Skeletal muscle cell (primary cell): ENCODE measurements at regions not wholly inside any gene's neighbourhood (a gene's known extent, or its start where the extent isn't known, plus 50 kb on each side); places are given as distances from the start of the nearest gene placed in this dataset.

Experiments used
- DNase-seq: peaks from one replicate; pipeline ENCODE4 v3.0.0-alpha.2; 2010; ENCODE audit warnings: low read depth
- H3K4me3 ChIP-seq: 2 replicates; pipeline ENCODE4 v1.5.1; 2011; ENCODE audit warnings: low read depth, mild to moderate bottlenecking, control low read depth, low read length, moderate library complexity

DNA sequence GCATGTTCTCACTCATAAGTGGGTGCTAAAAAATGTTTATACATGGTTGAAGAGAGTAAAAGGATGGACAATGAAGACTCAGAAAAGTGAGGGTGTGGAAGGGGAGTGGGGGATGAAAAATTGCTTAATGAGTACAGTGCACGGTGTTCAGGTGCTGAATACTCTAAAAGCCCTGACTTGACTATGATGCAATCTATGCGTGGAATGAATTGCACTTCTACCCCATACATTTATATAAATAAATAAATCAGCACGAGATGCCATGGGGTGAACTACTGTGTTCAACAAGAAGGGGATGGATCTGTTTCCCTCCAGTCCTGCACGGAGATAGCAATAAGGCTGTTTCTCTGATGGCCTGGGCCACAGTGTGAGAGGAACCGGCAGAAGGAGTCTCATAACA lies 254.3 kb upstream of the LYZL1 start:
- H3K4me3 ChIP-seq: no peak overlapping the region
- DNase-seq: no peak

DNA sequence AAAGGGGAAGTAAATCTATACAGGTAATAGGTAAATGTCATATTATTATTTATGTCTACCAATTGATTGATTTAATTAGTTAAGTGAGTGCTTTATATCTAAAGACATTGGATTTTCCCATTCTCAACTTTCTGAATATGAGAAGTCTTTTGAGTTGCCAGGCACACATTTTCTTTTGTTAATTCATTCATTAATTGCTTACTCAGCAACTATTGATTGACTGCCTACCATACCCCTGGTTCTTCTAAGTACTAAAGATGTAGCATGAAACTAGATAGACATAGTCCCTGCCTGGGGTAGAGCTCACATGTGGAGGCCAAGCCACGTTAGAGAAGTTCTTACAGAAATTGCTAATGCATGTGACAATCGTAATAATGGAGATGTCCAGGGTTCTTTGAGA lies 253.1 kb upstream of the LYZL1 start:
- DNase-seq: no peak
- no peak overlapping the region for H3K4me3 ChIP-seq

DNA sequence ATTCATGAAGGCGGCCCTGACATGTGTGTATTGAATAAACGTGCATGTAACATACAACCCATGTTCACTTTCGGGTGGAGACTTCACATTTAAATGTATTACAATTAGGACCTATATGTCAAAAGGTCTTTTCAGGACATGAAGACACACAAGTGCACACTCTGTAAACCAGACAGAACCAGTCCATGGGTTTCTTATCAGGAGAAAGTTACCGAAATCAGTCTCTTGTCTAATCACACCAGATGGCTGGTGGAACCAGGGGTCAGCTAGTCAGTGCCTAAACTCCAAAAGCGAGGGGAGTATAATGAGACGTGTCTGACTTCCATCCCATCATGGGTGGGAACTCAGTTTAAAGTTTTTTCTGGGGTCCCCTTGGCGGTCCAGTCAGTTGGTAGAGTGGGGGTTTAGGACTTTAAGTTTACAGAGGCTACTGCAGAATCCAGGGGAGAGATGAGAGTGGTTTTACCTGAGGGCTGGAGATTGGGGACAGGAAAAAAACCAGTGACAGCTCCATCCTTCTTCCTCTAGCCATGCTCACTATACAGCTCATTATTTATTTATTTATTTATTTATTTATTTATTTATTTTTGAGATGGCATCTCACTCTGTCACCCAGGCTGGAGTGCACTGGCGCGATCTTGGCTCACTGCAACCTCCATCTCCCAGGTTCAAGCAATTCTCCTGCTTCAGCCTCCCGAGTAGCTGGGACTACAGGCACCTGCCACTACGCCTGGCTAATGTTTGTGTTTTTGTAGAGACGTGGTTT lies 251.3 kb upstream of the LYZL1 start:
- no peak overlapping the region for H3K4me3 ChIP-seq

DNA sequence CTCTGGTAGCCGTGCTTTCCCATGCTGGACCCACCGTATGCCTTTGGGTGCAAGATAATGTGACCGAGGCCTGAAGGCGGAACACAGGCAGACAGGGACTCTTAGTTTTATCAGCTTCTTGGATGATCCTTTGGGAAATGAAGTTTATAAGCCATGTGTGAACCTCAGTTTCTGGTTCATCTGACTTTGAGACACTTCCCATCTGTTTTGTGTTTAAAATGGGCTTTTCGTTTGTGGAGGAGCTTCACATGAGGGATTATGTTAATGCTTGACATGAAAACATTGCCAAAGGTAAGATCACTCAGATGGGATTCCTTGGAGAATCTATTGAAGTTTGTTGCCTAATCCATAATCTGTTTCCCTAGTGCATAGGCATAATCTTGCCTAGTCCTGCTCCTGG lies 249.8 kb upstream of the LYZL1 start:
- no peak for DNase-seq
- no peak overlapping the region for H3K4me3 ChIP-seq

More for the DNA sequence above, 251.3 kb upstream of the LYZL1 start:
- no peak for DNase-seq

DNA sequence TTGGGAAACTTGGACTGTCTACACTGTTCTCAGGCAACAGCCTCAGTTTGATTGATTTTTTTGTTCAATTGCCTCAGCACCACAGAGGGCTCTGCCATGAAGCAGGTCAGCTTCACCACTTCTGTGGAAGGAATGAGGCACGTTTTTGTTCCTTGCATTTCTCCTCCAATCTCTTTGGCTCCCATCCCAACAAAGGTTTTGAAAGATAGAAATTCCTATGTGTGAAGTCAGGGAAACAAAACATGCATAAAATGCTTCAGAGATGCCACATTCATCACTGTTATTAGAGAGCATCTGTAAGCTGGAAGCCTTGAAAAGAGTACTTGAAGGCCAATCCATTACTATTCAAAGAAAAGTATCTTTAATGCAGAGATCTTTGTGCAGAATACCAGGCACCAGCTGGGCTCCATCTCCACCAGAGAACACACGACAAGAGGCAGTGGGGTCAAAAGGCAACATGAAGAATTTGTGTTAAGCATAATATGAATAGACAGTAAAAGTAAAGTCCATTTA lies 249.1 kb upstream of the LYZL1 start:
- DNase-seq: peak; percentile 42
- H3K4me3 ChIP-seq: no peak overlapping the region

DNA sequence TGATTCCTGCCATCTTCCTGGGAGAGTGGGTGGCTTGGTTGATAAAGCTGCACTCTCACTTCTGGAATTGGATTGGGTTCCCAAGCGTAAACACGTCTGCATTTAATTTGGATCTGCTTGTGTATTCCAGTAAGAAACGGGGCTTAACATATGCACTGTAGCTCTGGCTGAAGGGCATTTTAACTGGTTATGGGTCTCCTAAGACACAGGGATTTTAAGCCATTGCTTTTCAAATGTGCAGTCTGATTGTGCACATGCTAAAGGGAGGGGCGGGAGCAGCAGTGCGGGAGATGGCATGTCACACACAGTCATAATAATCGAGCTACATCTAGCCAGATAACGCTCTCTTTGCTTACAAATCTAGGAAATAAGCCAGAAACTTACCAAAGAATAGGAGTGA lies 247.3 kb upstream of the LYZL1 start:
- no peak for DNase-seq
- H3K4me3 ChIP-seq: no peak overlapping the region

DNA sequence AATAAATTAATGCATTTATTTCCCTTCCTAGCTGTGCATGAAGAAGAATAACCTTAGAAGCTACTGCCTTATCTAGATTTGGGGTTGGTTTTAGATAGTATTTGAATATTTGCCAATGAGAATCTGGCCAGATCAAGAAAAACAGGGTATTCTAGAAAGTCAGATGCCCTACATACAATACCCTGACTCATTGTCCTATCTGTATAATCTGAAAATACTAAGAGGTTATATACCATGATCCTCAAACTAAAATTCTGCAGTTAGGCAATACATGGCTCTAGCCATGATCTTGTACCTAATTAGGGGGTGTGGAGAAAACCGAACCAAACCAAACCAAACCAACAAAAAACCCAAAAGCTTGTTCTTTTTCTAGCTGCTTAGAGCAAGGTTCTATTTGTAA lies 240.4 kb upstream of the LYZL1 start:
- no peak for DNase-seq

DNA sequence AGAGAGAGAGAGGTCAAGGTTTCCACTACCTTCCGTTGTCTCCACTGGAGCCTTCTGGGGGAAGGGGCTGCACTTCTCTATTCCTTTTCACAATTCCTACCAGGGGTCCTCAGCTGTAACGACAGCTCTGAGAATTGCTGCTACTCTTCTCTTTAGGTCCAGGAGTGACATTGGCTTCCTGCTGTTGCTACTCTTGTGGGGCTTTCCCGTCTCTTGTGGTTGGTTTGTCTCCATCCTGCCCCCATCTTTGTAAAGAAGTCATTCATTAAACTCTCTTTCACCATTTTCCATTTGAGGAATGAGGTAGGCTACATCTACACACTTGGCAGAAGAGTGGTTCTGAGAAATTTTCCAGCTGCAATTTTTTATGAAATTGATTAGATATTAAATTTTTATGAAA lies 238.8 kb upstream of the LYZL1 start:
- no peak for DNase-seq
- no peak overlapping the region for H3K4me3 ChIP-seq

More for the DNA sequence above, 240.4 kb upstream of the LYZL1 start:
- H3K4me3 ChIP-seq: no peak overlapping the region

DNA sequence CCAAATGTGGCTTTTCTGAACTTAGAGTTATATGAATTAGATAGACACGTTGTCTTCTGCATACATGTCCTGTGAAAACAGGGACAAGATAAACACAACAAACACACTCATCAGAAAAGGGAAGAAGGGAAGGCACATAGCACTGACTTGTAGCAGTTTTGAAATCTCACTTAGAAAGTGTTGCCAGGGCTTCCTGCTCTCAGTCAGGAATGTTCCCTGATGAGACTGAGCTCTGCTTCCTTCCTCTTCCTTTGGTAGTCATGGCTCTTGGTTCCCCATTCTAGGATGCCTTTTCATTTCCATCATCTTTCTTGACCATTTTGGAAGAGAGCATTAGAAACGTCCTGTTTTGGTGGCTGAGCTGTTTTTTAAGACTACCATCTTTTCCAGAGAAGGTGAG lies 233.8 kb upstream of the LYZL1 start:
- no peak for DNase-seq
- H3K4me3 ChIP-seq: no peak overlapping the region

DNA sequence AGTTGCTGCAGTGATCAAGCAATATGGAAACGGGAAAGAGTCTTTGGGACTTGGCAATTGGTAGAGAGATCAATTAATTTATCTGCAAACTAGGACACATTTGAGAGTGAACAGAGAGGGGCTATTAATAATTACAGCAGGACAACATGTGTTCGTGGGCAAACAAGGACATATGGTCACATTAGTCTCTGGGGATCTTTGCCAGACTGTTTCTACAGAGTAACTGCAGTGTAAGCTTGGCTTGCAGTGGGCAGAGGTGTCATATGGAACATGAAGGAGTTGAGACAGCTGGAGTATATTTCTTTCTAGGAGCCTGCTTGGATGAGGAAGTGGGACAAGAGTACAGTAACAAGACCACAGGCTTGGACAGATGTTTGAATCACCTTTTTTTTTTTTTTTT lies 232.1 kb upstream of the LYZL1 start:
- DNase-seq: no peak
- H3K4me3 ChIP-seq: no peak overlapping the region

DNA sequence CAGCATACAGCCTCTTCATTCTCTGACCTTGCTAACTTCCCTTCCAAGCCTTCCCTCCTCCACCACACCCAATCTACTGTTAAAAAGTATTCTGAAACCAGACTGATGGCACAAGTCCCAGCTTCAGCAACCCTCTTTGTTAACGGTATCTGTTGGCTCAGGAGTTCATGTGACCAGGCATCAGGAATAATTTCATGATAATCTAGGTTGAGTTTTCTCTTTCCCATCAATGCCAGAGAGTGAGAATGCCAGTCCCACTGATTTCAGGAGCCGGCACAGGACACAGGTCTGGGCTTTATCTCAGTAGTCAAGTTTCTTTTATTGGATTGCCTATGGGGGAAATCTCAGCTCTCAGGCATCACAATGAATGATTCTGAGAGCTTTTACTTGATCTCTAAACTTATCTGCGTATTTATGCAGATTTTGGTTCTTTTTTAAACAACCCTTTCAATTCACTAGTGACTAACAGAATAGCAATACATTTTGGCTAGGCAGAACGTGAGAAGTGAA lies 231.0 kb upstream of the LYZL1 start:
- no peak overlapping the region for H3K4me3 ChIP-seq
- no peak for DNase-seq

DNA sequence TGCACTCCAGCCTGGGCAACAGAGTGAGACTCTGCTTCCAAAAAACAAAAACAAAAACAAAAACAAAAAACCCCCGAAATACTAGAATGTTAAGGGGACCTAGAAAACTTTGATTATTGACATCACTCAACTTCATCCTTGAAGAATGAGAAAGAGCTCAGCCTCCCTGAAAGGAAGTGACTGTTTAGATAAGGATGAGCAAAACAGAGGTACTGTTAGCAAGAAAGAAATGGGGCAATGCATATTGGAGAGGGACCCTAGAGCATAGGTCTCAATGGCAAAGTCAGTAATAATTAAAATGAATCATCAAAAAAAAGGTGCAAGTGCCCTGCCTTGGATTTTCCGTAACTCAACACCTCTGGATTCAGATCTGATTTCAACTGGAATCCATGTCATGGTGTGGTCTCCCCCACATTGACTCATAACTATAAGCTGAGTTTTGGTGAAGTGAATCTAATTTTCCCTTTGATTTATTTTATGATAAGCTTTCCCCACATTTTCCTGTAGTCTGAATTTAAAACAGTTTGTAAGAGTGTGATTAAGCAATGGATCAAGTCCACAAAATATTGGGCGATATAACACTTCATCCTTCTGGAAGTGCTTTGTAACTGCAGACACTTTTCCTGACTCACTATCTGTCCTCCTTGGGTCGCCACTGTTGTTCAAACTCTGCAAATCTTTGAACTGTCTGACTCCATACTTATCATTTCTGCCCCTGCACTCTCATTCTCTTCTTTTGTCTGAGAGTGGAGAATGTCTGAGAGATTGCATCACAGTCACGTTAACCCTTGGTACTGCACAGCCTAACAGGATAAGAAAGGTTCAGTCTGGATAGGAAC lies 224.8 kb upstream of the LYZL1 start:
- DNase-seq: no peak
- H3K4me3 ChIP-seq: no peak overlapping the region

DNA sequence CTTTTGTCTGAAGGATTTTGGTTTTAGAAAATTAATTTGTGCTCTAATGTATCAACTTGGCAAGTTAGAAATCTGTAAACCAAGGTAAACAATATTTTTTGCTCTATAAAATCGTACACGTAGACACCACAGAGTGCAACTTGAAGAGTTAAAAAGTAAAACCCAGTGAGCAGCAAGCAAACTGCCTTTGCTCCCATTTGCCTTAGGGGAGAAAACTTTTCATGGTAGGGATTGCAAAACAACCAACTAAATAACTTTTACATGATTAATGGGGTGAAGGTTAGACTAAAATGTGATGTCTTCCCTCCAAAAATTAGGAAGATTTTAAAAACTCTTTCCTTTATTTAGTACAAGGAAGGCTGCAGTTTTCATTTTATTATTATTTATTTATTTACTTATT lies 224.2 kb upstream of the LYZL1 start:
- DNase-seq: no peak
- no peak overlapping the region for H3K4me3 ChIP-seq

DNA sequence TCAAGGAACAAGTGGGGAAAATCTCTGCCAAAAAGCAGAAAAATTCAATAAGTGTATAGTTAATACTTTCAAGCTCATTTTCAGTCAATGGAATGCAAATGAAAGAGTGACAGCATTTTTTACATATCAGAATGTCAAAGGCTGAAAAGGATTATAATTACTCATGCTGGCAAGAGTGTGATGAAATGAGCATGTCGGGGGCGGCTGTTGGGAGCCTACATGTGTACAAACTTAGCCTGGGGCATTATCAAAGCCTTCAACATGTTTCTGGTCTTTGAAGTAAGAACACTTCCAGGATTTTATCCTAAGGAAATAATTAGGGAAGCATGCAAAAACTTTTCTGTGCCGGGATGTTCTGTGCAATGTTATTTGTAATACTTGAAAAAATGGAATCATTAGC lies 221.7 kb upstream of the LYZL1 start:
- no peak overlapping the region for H3K4me3 ChIP-seq
- no peak for DNase-seq

DNA sequence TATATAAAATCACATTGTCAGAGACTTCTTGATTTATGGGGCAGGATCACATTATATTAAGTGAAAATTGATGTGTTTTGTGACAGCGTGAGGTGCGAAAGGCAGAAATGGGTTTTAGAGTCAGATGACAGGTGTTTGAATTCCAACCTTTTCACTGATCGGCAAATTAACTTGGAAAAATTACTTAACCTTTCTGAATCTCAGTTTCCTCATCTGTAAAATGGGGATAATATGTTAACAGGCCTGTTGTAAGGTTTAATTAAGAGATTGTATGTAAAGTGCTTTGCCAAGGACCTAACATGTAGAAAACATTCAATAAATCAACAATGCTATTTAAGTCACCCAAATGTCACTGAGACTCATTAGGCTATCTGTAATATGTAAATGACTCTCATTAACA lies 221.2 kb upstream of the LYZL1 start:
- DNase-seq: no peak
- no peak overlapping the region for H3K4me3 ChIP-seq

DNA sequence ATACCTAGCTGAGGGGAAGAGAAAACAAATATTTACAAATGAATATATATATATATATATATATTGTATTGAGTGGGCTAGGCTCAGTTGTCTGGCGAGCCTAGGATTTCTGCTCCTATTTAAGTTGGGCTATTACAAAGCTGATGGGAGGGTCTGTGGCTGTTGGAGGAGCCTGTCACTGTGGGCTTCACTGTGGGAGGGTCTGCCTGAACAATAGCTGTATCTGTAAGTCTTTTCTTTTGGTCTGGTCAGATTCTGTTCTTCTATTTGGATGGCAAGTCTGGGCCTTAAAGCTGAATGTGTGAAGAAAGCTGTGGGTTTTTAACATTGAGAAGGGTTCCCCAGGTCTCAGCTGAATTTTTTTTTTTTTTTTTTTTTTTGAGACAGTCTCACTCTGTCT lies 220.6 kb upstream of the LYZL1 start:
- DNase-seq: no peak
- H3K4me3 ChIP-seq: no peak overlapping the region

DNA sequence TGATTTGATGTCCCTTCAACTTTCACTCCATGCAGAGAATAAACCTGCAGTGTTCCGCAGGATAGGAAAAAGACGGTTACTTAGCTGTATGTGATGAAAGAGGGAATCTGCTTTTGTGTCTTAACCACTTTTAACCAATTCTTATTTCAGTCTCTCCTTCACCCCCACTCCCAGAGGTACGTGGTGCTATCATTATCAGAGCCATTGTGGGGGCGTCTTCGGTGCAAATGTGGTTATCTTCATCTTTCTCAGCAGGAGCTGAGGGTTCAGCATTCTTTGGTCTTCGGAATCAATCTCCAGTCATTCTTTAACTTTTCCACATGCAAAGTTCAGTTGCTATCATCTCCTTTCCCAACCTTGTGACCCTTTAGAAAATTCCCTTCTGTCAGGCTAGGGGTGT lies 219.9 kb upstream of the LYZL1 start:
- no peak overlapping the region for H3K4me3 ChIP-seq
- no peak for DNase-seq

DNA sequence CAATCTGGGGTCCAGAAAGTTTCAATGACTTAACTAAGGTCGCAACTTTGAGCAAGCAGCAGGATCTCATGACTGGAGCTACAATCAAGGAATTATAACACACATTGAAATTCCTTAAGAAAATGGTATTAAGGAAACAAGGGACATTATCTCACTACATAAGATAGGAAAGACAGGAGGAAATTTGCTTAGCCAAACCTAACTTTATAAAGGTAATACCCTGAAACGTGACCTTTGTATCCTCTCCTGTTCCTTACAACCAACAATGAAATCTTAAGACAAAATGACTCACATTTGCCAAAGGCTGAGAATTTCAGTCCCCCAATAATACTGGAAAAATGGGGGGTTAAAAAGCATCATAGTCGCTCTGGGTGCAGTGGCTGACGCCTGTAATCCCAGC lies 218.9 kb upstream of the LYZL1 start:
- H3K4me3 ChIP-seq: no peak overlapping the region
- DNase-seq: no peak

DNA sequence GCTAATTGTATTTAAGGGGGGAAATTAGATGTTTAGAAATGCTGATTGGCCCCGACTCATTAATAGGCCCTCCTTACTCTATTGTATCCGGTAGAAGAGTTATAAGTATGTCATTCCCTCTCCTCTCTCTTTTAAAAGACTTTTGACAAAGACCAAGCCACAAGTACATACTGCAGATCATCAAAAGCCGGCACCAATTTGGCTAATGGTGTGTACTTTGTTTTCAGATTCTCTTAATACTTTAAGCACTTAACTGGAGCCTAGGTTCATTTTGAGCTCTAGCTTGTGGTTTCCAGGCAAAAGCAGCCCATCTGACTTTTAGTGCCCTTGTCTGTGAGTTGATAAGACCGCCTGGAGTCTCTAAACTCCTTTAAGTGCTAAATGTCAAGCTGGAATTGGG lies 210.0 kb upstream of the LYZL1 start:
- H3K4me3 ChIP-seq: no peak overlapping the region
- DNase-seq: no peak

DNA sequence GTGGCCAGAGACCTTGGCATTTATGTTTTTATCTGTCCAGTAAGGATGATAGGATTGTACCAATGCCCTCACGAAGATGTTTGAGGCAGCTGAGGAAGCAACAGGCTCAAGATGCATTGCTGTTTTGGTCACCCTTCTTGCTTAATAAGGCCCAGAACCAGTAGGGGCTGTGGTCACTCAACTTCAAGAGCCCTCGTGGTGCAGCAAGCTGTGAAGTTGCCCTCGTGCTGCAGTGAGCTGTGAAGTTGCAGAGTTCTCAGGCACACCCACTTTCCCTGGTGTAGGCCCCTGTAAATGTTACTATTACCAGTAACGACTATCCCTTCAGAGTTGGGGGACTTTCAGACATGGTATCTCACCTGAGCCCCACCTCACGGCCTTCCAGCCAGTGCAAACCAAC lies 207.6 kb upstream of the LYZL1 start:
- H3K4me3 ChIP-seq: no peak overlapping the region
- DNase-seq: no peak
